ENCODE measurements at regions not wholly inside any gene's neighbourhood (a gene's known extent, or its start where the extent isn't known, plus 50 kb on each side); places are given as distances from the start of the nearest gene placed in this dataset.
A peak's percentile ranks its signal among the peaks of the same experiment; 100 is the strongest.

GRCh38 chrX:133159205-133159604 is 58.9 kb downstream of the TFDP3 start:
- H3K36me3 ChIP-seq, result no peaks in the 10 kb centered on the region
- DNase-seq, result no peak
- H3K9me3 ChIP-seq, result no peaks in the 10 kb centered on the region
- no peaks in the 10 kb centered on the region for H3K27me3 ChIP-seq
- H3K4me3 ChIP-seq, result no peak overlapping the region

GRCh38 chrX:133151336-133151735 is 54.4 kb upstream of the USP26 start:
- peak; percentile 61 for DNase-seq
- Histone ChIP-seq H3K36me3 (no peaks in the 10 kb centered on the region), H3K9me3 (no peaks in the 10 kb centered on the region), H3K27me3 (no peaks in the 10 kb centered on the region), H3K4me3 (no peak overlapping the region)

GRCh38 chrX:133150730-133151129 is 53.8 kb upstream of the USP26 start:
- Histone ChIP-seq H3K4me3 (no peak overlapping the region), H3K9me3 (no peaks in the 10 kb centered on the region), H3K27me3 (no peaks in the 10 kb centered on the region), H3K36me3 (no peaks in the 10 kb centered on the region)
- DNase-seq, result no peak
